PC-3 (cell line): ENCODE measurements at regions not wholly inside any gene's neighbourhood (a gene's known extent, or its start where the extent isn't known, plus 50 kb on each side); places are given as distances from the start of the nearest gene placed in this dataset.

Experiments used
- ATAC-seq: fragments of 200-7000 bp; cut with Tn5 transposase; 2 replicates; pipeline ENCODE4 v1.9.1; 2020; ENCODE audit warnings: mild to moderate bottlenecking, moderate library complexity
- BruUV-seq: library from RNA; stranded (reverse); fragments of 400-500 nt; replicated peaks from 2 replicates; lab custom pipeline; 2021; lab: Mats Ljungman, UMichigan
- CTCF ChIA-PET: fragments of 300-600 bp; sonication (Branson Sonifier 250); formaldehyde crosslinking; loops from one replicate; lab custom pipeline; 2022; ENCODE audit warnings: antibody characterized with exemption; lab: Charles Lee
- POLR2A ChIA-PET: fragments of 300-600 bp; sonication (Branson Sonifier 250); formaldehyde crosslinking; loops from one replicate; lab custom pipeline; 2022; ENCODE audit warnings: antibody characterized with exemption; ENCODE audit not compliant: unreplicated experiment; lab: Charles Lee
- DNase-seq: peaks from one replicate; pipeline ENCODE4 v3.0.0-alpha.2; 2015
- H2AFZ ChIP-seq: fragments of 300-600 bp; sonication (generic); 2 replicates; pipeline ENCODE4 v1.6.0; 2016; ENCODE audit warnings: antibody characterized with exemption, low read length
- H3F3A ChIP-seq: fragments of 300-600 bp; sonication (generic); one replicate; pipeline ENCODE4 v1.6.0; 2017; ENCODE audit warnings: antibody characterized with exemption, low read length, control low read depth, mild to moderate bottlenecking; ENCODE audit not compliant: unreplicated experiment
- H3K27ac ChIP-seq: fragments of 300-600 bp; sonication (generic); 2 replicates; pipeline ENCODE4 v1.5.1; 2016; ENCODE audit warnings: mild to moderate bottlenecking, low read length
- H3K27me3 ChIP-seq: fragments of 300-600 bp; sonication (generic); 2 replicates; pipeline ENCODE4 v1.6.1; 2016; ENCODE audit warnings: low read length, mixed read lengths
- H3K36me3 ChIP-seq: fragments of 300-600 bp; sonication (generic); 2 replicates; pipeline ENCODE4 v1.6.1; 2016; ENCODE audit warnings: low read depth, mixed run types, low read length, mixed read lengths
- H3K4me1 ChIP-seq: fragments of 300-600 bp; sonication (generic); 2 replicates; pipeline ENCODE4 v1.5.1; 2016; ENCODE audit warnings: low read length; ENCODE audit not compliant: insufficient read depth
- H3K4me2 ChIP-seq: fragments of 300-600 bp; sonication (generic); 2 replicates; pipeline ENCODE4 v1.6.0; 2016; ENCODE audit warnings: low read length
- H3K4me3 ChIP-seq: fragments of 300-600 bp; sonication (generic); 2 replicates; pipeline ENCODE4 v1.5.1; 2016; ENCODE audit warnings: mild to moderate bottlenecking, low read length, mixed read lengths
- H3K79me2 ChIP-seq: fragments of 300-600 bp; sonication (generic); 2 replicates; pipeline ENCODE4 v1.6.1; 2017; ENCODE audit warnings: low read length, mixed read lengths
- H3K9ac ChIP-seq: fragments of 300-600 bp; sonication (generic); 2 replicates; pipeline ENCODE4 v1.6.0; 2016; ENCODE audit warnings: mild to moderate bottlenecking, low read length
- H3K9me2 ChIP-seq: fragments of 300-600 bp; sonication (generic); replicated peaks from 2 replicates; pipeline ENCODE4 v1.6.1; 2016; ENCODE audit warnings: mixed run types, low read length, mixed read lengths
- H3K9me3 ChIP-seq: fragments of 300-600 bp; sonication (generic); 2 replicates; pipeline ENCODE4 v1.6.1; 2016; ENCODE audit warnings: low read length, mixed read lengths
- H4K20me1 ChIP-seq: fragments of 300-600 bp; sonication (generic); 2 replicates; pipeline ENCODE4 v1.6.1; 2016; ENCODE audit warnings: low read length, mixed read lengths
- EZH2 ChIP-seq: fragments of 300-600 bp; sonication (generic); IDR thresholded peaks from one replicate; pipeline ENCODE4 v1.6.1; 2017; ENCODE audit warnings: antibody characterized with exemption, mild to moderate bottlenecking, low read length; ENCODE audit not compliant: unreplicated experiment
- EZH2phosphoT487 ChIP-seq: fragments of 300-600 bp; sonication (generic); IDR thresholded peaks from 2 replicates; pipeline ENCODE4 v1.6.1; 2018; ENCODE audit warnings: mild to moderate bottlenecking, antibody characterized with exemption, low read length, borderline replicate concordance
- intact Hi-C: fragments of 100-400 bp; cut with micrococcal nuclease; formaldehyde crosslinking; loops from 2 replicates; pipeline ENCODE4 v1.9.0; 2023
- TF ChIP-seq, protein P1 (sequence below): fragments of 300-600 bp; sonication (generic); conservative IDR thresholded peaks from 2 replicates; pipeline ENCODE4 v1.5.1; 2017; ENCODE audit warnings: antibody characterized with exemption, low read depth, mild to moderate bottlenecking, low read length

DNA sequence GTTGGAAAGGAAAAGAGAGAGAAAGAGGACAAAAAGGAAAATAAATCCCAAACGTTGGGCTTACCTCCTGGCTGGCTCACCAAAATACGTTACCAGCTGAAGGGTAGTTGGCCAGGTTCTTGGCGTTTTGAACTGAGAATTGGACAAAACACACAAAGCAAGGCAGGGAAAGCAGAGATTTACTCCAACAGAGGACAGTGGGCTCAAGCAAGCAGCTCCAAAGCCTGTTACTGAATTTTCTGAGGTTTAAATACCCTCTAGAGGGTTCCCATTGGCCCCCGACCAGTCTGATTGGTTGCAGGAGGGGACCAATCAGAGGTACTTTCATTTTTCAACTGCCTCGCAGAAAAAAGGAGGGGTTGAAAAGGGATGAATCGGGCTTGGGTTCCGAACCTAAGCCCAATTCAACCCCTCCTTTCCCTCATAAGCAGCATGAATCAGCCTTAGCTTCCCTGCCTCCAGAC lies 55.6 kb upstream of the ALOX12 start:
- no peak overlapping the region for H3K4me2 ChIP-seq
- no peaks in the 10 kb centered on the region for H4K20me1 ChIP-seq
- H2AFZ ChIP-seq, result no peak overlapping the region
- H3K4me3 ChIP-seq, result no peak overlapping the region
- H3K27me3 ChIP-seq, result no peaks in the 10 kb centered on the region
- ChIA-PET POLR2A (no interaction called here), CTCF (no interaction called here)
- intact Hi-C loops, result no loop called here
- no peaks in the 10 kb centered on the region for H3F3A ChIP-seq
- H3K36me3 ChIP-seq, result no peaks in the 10 kb centered on the region
- DNase-seq (no peak), ATAC-seq (no peak)
- no peak overlapping the region for H3K9ac ChIP-seq
- no TSS peak for BruUV-seq
- H3K9me3 ChIP-seq, result no peaks in the 10 kb centered on the region
- H3K4me1 ChIP-seq, result no peaks in the 10 kb centered on the region
- no peak overlapping the region for H3K27ac ChIP-seq
- TF ChIP-seq EZH2, result no peak
- TF ChIP-seq, protein P1, sequence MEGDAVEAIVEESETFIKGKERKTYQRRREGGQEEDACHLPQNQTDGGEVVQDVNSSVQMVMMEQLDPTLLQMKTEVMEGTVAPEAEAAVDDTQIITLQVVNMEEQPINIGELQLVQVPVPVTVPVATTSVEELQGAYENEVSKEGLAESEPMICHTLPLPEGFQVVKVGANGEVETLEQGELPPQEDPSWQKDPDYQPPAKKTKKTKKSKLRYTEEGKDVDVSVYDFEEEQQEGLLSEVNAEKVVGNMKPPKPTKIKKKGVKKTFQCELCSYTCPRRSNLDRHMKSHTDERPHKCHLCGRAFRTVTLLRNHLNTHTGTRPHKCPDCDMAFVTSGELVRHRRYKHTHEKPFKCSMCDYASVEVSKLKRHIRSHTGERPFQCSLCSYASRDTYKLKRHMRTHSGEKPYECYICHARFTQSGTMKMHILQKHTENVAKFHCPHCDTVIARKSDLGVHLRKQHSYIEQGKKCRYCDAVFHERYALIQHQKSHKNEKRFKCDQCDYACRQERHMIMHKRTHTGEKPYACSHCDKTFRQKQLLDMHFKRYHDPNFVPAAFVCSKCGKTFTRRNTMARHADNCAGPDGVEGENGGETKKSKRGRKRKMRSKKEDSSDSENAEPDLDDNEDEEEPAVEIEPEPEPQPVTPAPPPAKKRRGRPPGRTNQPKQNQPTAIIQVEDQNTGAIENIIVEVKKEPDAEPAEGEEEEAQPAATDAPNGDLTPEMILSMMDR, result no peak
- TF ChIP-seq EZH2phosphoT487, result no peak
- H3K9me2 ChIP-seq, result no peaks in the 10 kb centered on the region
- H3K79me2 ChIP-seq, result no peaks in the 10 kb centered on the region

DNA sequence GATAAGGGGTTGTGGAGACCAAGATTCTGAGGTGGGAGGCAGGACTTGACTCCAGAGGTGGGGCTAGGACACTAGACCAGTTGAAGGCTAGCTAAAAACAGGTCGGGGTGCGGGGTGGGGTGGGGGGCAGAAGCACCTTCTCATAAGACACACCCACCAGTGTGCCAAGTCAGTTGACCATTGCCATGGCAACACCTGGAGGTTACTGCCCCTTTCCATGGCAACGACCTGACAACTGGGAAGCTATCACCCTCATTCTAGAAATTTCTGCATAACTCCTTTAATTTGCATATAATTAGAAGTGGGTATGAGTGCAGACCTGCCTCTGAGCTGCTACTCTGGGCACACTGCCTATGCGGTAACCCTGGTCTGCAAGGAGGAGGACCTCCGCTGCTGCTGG lies 53.9 kb upstream of the ALOX12 start:
- Histone ChIP-seq H3K4me3 (no peak overlapping the region), H3K27me3 (no peaks in the 10 kb centered on the region), H3K4me1 (no peaks in the 10 kb centered on the region), H4K20me1 (no peaks in the 10 kb centered on the region), H3F3A (no peaks in the 10 kb centered on the region), H3K4me2 (no peak overlapping the region), H2AFZ (no peak overlapping the region), H3K79me2 (no peaks in the 10 kb centered on the region), H3K36me3 (no peaks in the 10 kb centered on the region), H3K27ac (no peak overlapping the region), H3K9ac (no peak overlapping the region), H3K9me3 (no peaks in the 10 kb centered on the region), H3K9me2 (no peaks in the 10 kb centered on the region)
- POLR2A ChIA-PET, result no interaction called here
- intact Hi-C loops, result no loop called here
- BruUV-seq, result no TSS peak
- CTCF ChIA-PET, result no interaction called here
- ATAC-seq (no peak), DNase-seq (no peak)
- TF ChIP-seq, protein P1, result no peak
- no peak for TF ChIP-seq EZH2
- TF ChIP-seq EZH2phosphoT487, result no peak

DNA sequence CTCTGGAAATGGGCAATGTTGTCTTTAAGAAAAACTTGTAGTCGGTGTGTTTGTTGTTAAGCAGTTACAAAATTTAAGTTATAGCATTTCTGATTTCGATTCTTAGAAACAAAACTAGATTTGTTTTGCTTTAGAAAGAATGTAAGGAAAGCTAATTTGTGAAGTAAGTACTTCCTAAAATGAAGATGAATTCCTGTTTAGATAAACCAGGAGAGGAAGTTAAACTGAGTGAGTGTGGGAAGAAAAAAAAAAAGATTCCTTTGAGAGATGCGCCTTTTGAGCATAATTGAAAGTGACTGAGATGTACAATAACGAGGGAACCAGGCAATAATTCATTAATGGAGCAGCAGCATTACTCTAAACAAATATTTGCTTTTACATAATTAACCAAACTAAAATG lies 52.4 kb upstream of the ALOX12 start:
- Histone ChIP-seq H3K9me2 (no peaks in the 10 kb centered on the region), H3K27ac (no peak overlapping the region), H3K27me3 (no peaks in the 10 kb centered on the region), H3K4me2 (no peak overlapping the region), H3F3A (no peaks in the 10 kb centered on the region), H3K79me2 (no peaks in the 10 kb centered on the region), H3K36me3 (no peaks in the 10 kb centered on the region), H3K4me1 (peaks cover 7% of the 10 kb centered on the region), H4K20me1 (no peaks in the 10 kb centered on the region), H3K9ac (no peak overlapping the region), H2AFZ (no peak overlapping the region), H3K9me3 (no peaks in the 10 kb centered on the region), H3K4me3 (no peak overlapping the region)
- CTCF ChIA-PET, result no interaction called here
- TF ChIP-seq EZH2phosphoT487 (no peak), EZH2 (no peak)
- TF ChIP-seq, protein P1, result no peak
- no peak for ATAC-seq
- POLR2A ChIA-PET, result no interaction called here
- no peak for DNase-seq
- no TSS peak for BruUV-seq
- intact Hi-C loops, result no loop called here
